ENCODE measurements at regions not wholly inside any gene's neighbourhood (a gene's known extent, or its start where the extent isn't known, plus 50 kb on each side); places are given as distances from the start of the nearest gene placed in this dataset.
A peak's percentile ranks its signal among the peaks of the same experiment; 100 is the strongest.
"Not testable (repeated sequence)": the region's sequence is repeated elsewhere in the genome, so short reads cannot be mapped to it uniquely, and the experiment has no call there.

GRCh38 chr12:31797230-31797872, 68.5 kb upstream of the AMN1 start:
- Mint-ChIP-seq H3K27me3 (ENCODE audit: insufficient read depth, unreplicated experiment) (no peaks in the 10 kb centered on the region), H3K9me3 (ENCODE audit: unreplicated experiment) (peaks cover 33% of the 10 kb centered on the region), H3K27ac (ENCODE audit: unreplicated experiment) (no peak overlapping the region), H3K36me3 (ENCODE audit: insufficient read depth, unreplicated experiment) (no peaks in the 10 kb centered on the region), H3K4me3 (ENCODE audit: unreplicated experiment) (no peak overlapping the region), H3K4me1 (ENCODE audit: low read depth, unreplicated experiment) (no peaks in the 10 kb centered on the region)
- CTCF ChIA-PET: no interaction called here
- Histone ChIP-seq H3K4me1 (no peaks in the 10 kb centered on the region), H3K36me3 (ENCODE audit: control insufficient read depth, insufficient read depth, low read length) (no peaks in the 10 kb centered on the region), H3K27me3 (replicated peaks; ENCODE audit: control insufficient read depth, insufficient read depth, low read length) (no peaks in the 10 kb centered on the region), H3K9me3 (peaks cover 14% of the 10 kb centered on the region), H3K4me3 (ENCODE audit: low read depth, low read length) (no peak overlapping the region)
- intact Hi-C loops (cut with micrococcal nuclease; ENCODE audit: unreplicated experiment): no loop called here
- POLR2A ChIA-PET: no interaction called here
- no peak for TF ChIP-seq CTCF (IDR thresholded peaks at IDR 0.05; ENCODE audit: insufficient read depth in 1 of 2, low read depth in 1 of 2, low read length in 1 of 2, severe bottlenecking in 1 of 2, unreplicated experiment in 1 of 2)
- BruUV-seq (replicated peaks): no TSS peak
- no peak for DNase-seq

GRCh38 chr12:31796270-31796951, 67.6 kb upstream of the AMN1 start:
- no peak overlapping the region for H3K27ac Mint-ChIP-seq (ENCODE audit: unreplicated experiment)
- peaks cover 41% of the 10 kb centered on the region for H3K9me3 Mint-ChIP-seq (ENCODE audit: unreplicated experiment)
- no peaks in the 10 kb centered on the region for H3K36me3 Mint-ChIP-seq (ENCODE audit: insufficient read depth, unreplicated experiment)
- ChIA-PET POLR2A (no interaction called here), CTCF (no interaction called here)
- no TSS peak for BruUV-seq (replicated peaks)
- Histone ChIP-seq H3K27me3 (replicated peaks; ENCODE audit: control insufficient read depth, insufficient read depth, low read length) (no peaks in the 10 kb centered on the region), H3K4me3 (ENCODE audit: low read depth, low read length) (no peak overlapping the region), H3K4me1 (no peaks in the 10 kb centered on the region), H3K36me3 (ENCODE audit: control insufficient read depth, insufficient read depth, low read length) (no peaks in the 10 kb centered on the region), H3K9me3 (peaks cover 14% of the 10 kb centered on the region)
- no peaks in the 10 kb centered on the region for H3K27me3 Mint-ChIP-seq (ENCODE audit: insufficient read depth, unreplicated experiment)
- no peak for DNase-seq
- intact Hi-C loops (cut with micrococcal nuclease; ENCODE audit: unreplicated experiment): no loop called here
- no peaks in the 10 kb centered on the region for H3K4me1 Mint-ChIP-seq (ENCODE audit: low read depth, unreplicated experiment)
- no peak for TF ChIP-seq CTCF (IDR thresholded peaks at IDR 0.05; ENCODE audit: insufficient read depth in 1 of 2, low read depth in 1 of 2, low read length in 1 of 2, severe bottlenecking in 1 of 2, unreplicated experiment in 1 of 2)
- H3K4me3 Mint-ChIP-seq (ENCODE audit: unreplicated experiment): no peak overlapping the region

GRCh38 chr12:31794745-31795144, 65.9 kb upstream of the AMN1 start:
- BruUV-seq (replicated peaks): no TSS peak

GRCh38 chr12:31791265-31791664, 62.4 kb upstream of the AMN1 start:
- H3K4me1 Mint-ChIP-seq (ENCODE audit: low read depth, unreplicated experiment); H3K4me1 ChIP-seq; H3K36me3 Mint-ChIP-seq (ENCODE audit: insufficient read depth, unreplicated experiment); H3K4me3 ChIP-seq (ENCODE audit: low read depth, low read length); POLR2A ChIA-PET; intact Hi-C loops (cut with micrococcal nuclease; ENCODE audit: unreplicated experiment); H3K36me3 ChIP-seq (ENCODE audit: control insufficient read depth, insufficient read depth, low read length); DNase-seq; BruUV-seq (replicated peaks); H3K27me3 Mint-ChIP-seq (ENCODE audit: insufficient read depth, unreplicated experiment); CTCF ChIA-PET; H3K27me3 ChIP-seq (replicated peaks; ENCODE audit: control insufficient read depth, insufficient read depth, low read length); H3K27ac Mint-ChIP-seq (ENCODE audit: unreplicated experiment); H3K4me3 Mint-ChIP-seq (ENCODE audit: unreplicated experiment): not testable (repeated sequence)
- peaks cover 21% of the 10 kb centered on the region for H3K9me3 ChIP-seq
- H3K9me3 Mint-ChIP-seq (ENCODE audit: unreplicated experiment): peaks cover 27% of the 10 kb centered on the region

More at GRCh38 chr12:31794745-31795144, 65.9 kb upstream of the AMN1 start:
- no peak for TF ChIP-seq CTCF (IDR thresholded peaks at IDR 0.05; ENCODE audit: insufficient read depth in 1 of 2, low read depth in 1 of 2, low read length in 1 of 2, severe bottlenecking in 1 of 2, unreplicated experiment in 1 of 2)
- Histone ChIP-seq H3K9me3 (peaks cover 20% of the 10 kb centered on the region), H3K4me1 (peaks cover 5% of the 10 kb centered on the region), H3K27me3 (replicated peaks; ENCODE audit: control insufficient read depth, insufficient read depth, low read length) (no peaks in the 10 kb centered on the region), H3K36me3 (ENCODE audit: control insufficient read depth, insufficient read depth, low read length) (no peaks in the 10 kb centered on the region), H3K4me3 (ENCODE audit: low read depth, low read length) (no peak overlapping the region)
- DNase-seq: no peak
- intact Hi-C loops (cut with micrococcal nuclease; ENCODE audit: unreplicated experiment): no loop called here
- POLR2A ChIA-PET: no interaction called here
- Mint-ChIP-seq H3K27me3 (ENCODE audit: insufficient read depth, unreplicated experiment) (no peaks in the 10 kb centered on the region), H3K9me3 (ENCODE audit: unreplicated experiment) (peaks cover 41% of the 10 kb centered on the region), H3K4me1 (ENCODE audit: low read depth, unreplicated experiment) (no peaks in the 10 kb centered on the region), H3K4me3 (ENCODE audit: unreplicated experiment) (no peak overlapping the region), H3K36me3 (ENCODE audit: insufficient read depth, unreplicated experiment) (no peaks in the 10 kb centered on the region), H3K27ac (ENCODE audit: unreplicated experiment) (peak overlapping the region; percentile 4)
- CTCF ChIA-PET: interaction anchor here (0.6 kb wide), 1 partner anchor 141 kb away, joined by 3 read pairs; no protein-coding TSS in a partner anchor
